ENCODE measurements at regions not wholly inside any gene's neighbourhood (a gene's known extent, or its start where the extent isn't known, plus 50 kb on each side); places are given as distances from the start of the nearest gene placed in this dataset.

GRCh38 chr9:129231759-129232158, 53.7 kb upstream of the IER5L start:
- TF ChIP-seq CTCF (IDR thresholded peaks at IDR 0.05 in 8 of 11, conservative IDR thresholded peaks at IDR 0.05 in 3 of 11) (no peak), POLR2A (IDR thresholded peaks at IDR 0.05) (no peak)
